GM23338 (cell line): ENCODE measurements at regions not wholly inside any gene's neighbourhood (a gene's known extent, or its start where the extent isn't known, plus 50 kb on each side); places are given as distances from the start of the nearest gene placed in this dataset.
A peak's percentile ranks its signal among the peaks of the same experiment; 100 is the strongest.

Experiments used
- ATAC-seq: fragments of 200-7000 bp; cut with Tn5 transposase; 3 replicates; pipeline ENCODE4 v1.9.1; 2020
- DNase-seq: peaks from one replicate; pipeline ENCODE4 v3.0.0-alpha.2; 2015; ENCODE audit warnings: low spot score
- H2AFZ ChIP-seq: fragments of 200-600 bp; sonication (generic); 2 replicates; pipeline ENCODE4 v1.8.0; 2016; ENCODE audit warnings: antibody characterized with exemption, mild to moderate bottlenecking, moderate library complexity
- H3F3A ChIP-seq: fragments of 200-600 bp; sonication (generic); replicated peaks from 2 replicates; pipeline ENCODE4 v1.8.0; 2017; ENCODE audit warnings: antibody characterized with exemption, mixed run types, low read depth
- H3K27ac ChIP-seq: fragments of 200-600 bp; sonication (generic); 2 replicates; pipeline ENCODE4 v1.6.1; 2016; ENCODE audit warnings: low read depth
- H3K27me3 ChIP-seq: fragments of 200-600 bp; sonication (generic); 2 replicates; pipeline ENCODE4 v1.8.0; 2016; ENCODE audit warnings: mild to moderate bottlenecking, mixed run types, moderate library complexity; ENCODE audit not compliant: insufficient read depth
- H3K36me3 ChIP-seq: fragments of 200-600 bp; sonication (generic); 2 replicates; pipeline ENCODE4 v1.8.0; 2016; ENCODE audit warnings: mild to moderate bottlenecking; ENCODE audit not compliant: insufficient read depth
- H3K4me1 ChIP-seq: fragments of 200-600 bp; sonication (generic); 2 replicates; pipeline ENCODE4 v1.8.0; 2016; ENCODE audit warnings: mild to moderate bottlenecking, moderate library complexity; ENCODE audit not compliant: insufficient read depth
- H3K4me2 ChIP-seq: fragments of 200-600 bp; sonication (generic); 2 replicates; pipeline ENCODE4 v1.7.1; 2017; ENCODE audit warnings: mixed run types
- H3K4me3 ChIP-seq: fragments of 200-600 bp; sonication (generic); 2 replicates; pipeline ENCODE4 v1.6.1; 2016; ENCODE audit warnings: mixed run types
- H3K79me2 ChIP-seq: fragments of 200-600 bp; sonication (generic); replicated peaks from 2 replicates; pipeline ENCODE4 v1.8.0; 2017; ENCODE audit warnings: mild to moderate bottlenecking; ENCODE audit not compliant: insufficient read depth
- H3K9me2 ChIP-seq: fragments of 200-600 bp; sonication (generic); 2 replicates; pipeline ENCODE4 v1.8.0; 2017; ENCODE audit not compliant: insufficient read depth
- H4K20me1 ChIP-seq: fragments of 200-600 bp; sonication (generic); replicated peaks from 2 replicates; pipeline ENCODE4 v1.8.0; 2017; ENCODE audit warnings: mild to moderate bottlenecking; ENCODE audit not compliant: insufficient read depth
- H3K27ac Mint-ChIP-seq: 2 replicates; pipeline ENCODE4 v1.8.0; 2020; ENCODE audit warnings: inconsistent platforms, mild to moderate bottlenecking, moderate library complexity, mixed read lengths
- H3K27me3 Mint-ChIP-seq: 3 replicates; pipeline ENCODE4 v1.8.0; 2022; ENCODE audit warnings: low read depth, mild to moderate bottlenecking, moderate library complexity, mixed read lengths, inconsistent platforms; ENCODE audit not compliant: insufficient read depth, poor library complexity
- H3K36me3 Mint-ChIP-seq: 3 replicates; pipeline ENCODE4 v1.8.0; 2021; ENCODE audit warnings: low read depth, mild to moderate bottlenecking, inconsistent platforms, moderate library complexity, mixed read lengths
- H3K4me1 Mint-ChIP-seq: 3 replicates; pipeline ENCODE4 v1.8.0; 2020; ENCODE audit warnings: mild to moderate bottlenecking, inconsistent platforms, mixed read lengths
- H3K4me3 Mint-ChIP-seq: 3 replicates; pipeline ENCODE4 v1.8.0; 2021; ENCODE audit warnings: moderate library complexity, mild to moderate bottlenecking, inconsistent platforms, mixed read lengths
- H3K9me3 Mint-ChIP-seq: 3 replicates; pipeline ENCODE4 v1.8.0; 2020; ENCODE audit warnings: moderate library complexity, mild to moderate bottlenecking, inconsistent platforms, mixed read lengths
- CREB1 ChIP-seq: fragments of 250-450 bp; sonication (Bioruptor Pico); IDR thresholded peaks from 2 replicates; pipeline ENCODE4 v1.5.0; 2020; ENCODE audit warnings: low read depth, mild to moderate bottlenecking, moderate library complexity
- EZH2 ChIP-seq: fragments of 200-600 bp; sonication (generic); IDR thresholded peaks from one replicate; pipeline ENCODE4 v1.8.0; 2017; ENCODE audit warnings: antibody characterized with exemption, mild to moderate bottlenecking, low read depth; ENCODE audit not compliant: unreplicated experiment
- EZH2phosphoT487 ChIP-seq: fragments of 200-600 bp; sonication (generic); IDR thresholded peaks from one replicate; pipeline ENCODE4 v1.8.1; 2018; ENCODE audit warnings: antibody characterized with exemption; ENCODE audit not compliant: unreplicated experiment
- JUNB ChIP-seq: IDR thresholded peaks from one replicate; pipeline ENCODE4 v1.6.1; 2016; ENCODE audit warnings: antibody characterized with exemption; ENCODE audit not compliant: unreplicated experiment
- NANOG ChIP-seq: IDR thresholded peaks from 2 replicates; pipeline ENCODE4 v1.6.1; 2016; ENCODE audit warnings: antibody characterized with exemption, borderline replicate concordance
- POLR2AphosphoS5 ChIP-seq: IDR thresholded peaks from 2 replicates; pipeline ENCODE4 v1.6.1; 2016; ENCODE audit warnings: antibody characterized with exemption, low read depth
- STAT1 ChIP-seq: IDR thresholded peaks from one replicate; pipeline ENCODE4 v1.6.1; 2016; ENCODE audit warnings: antibody characterized with exemption; ENCODE audit not compliant: unreplicated experiment
- ZNF114 ChIP-seq: fragments of 250-450 bp; sonication (Bioruptor Pico); IDR thresholded peaks from 2 replicates; pipeline ENCODE4 v1.5.0; 2020; ENCODE audit warnings: mild to moderate bottlenecking, moderate library complexity
- ZNF331 ChIP-seq: fragments of 250-450 bp; sonication (Bioruptor Pico); IDR thresholded peaks from 2 replicates; pipeline ENCODE4 v1.5.0; 2020; ENCODE audit warnings: low read depth, mild to moderate bottlenecking, moderate library complexity
- TF ChIP-seq, protein P1 (sequence below), 2 experiments: fragments of 200-600 bp in 1 of 2; sonication (generic) in 1 of 2; conservative IDR thresholded peaks; 2 replicates each; pipeline versions ENCODE4 v1.5.1 to v1.6.1; 2016 to 2017; ENCODE audit warnings: antibody characterized with exemption in 2 of 2, low read depth in 2 of 2, mild to moderate bottlenecking in 2 of 2, moderate library complexity in 1 of 2
- TF ChIP-seq, protein P2 (sequence below): IDR thresholded peaks from one replicate; pipeline ENCODE4 v1.6.1; 2018; ENCODE audit warnings: antibody characterized with exemption; ENCODE audit not compliant: unreplicated experiment

DNA sequence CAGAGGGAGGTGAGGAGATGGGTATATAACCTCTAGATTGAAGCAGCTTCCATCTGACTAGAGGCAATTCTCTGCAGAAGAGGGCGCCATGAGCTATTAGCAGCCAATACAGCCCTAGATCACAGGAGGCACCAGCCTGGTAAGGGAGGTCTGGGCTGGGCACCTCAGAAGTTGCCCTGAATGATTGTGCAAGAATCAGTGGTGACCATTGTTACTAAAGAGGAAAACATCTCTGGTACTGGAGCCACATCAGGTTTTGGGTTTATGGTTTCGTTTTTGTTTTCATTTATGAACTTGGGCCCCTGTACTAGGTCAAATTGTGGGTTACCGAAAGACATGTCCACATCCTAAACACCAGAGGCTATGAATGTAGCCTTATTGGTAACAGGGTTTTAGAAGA, 342.0 kb downstream of the MLLT3 start:
- no peak overlapping the region for H2AFZ ChIP-seq
- Mint-ChIP-seq H3K27me3 (peaks cover 3% of the 10 kb centered on the region), H3K4me1 (peaks cover 20% of the 10 kb centered on the region), H3K9me3 (peaks cover 34% of the 10 kb centered on the region), H3K27ac (no peak overlapping the region), H3K4me3 (no peak overlapping the region), H3K36me3 (peaks cover 29% of the 10 kb centered on the region)
- no peaks in the 10 kb centered on the region for H3K9me2 ChIP-seq
- DNase-seq: peak; percentile 24
- H3K36me3 ChIP-seq: peaks cover 16% of the 10 kb centered on the region
- H3K4me1 ChIP-seq: peaks cover 8% of the 10 kb centered on the region
- H3K27me3 ChIP-seq: no peaks in the 10 kb centered on the region
- H3K4me3 ChIP-seq: no peak overlapping the region
- H3K4me2 ChIP-seq: no peak overlapping the region
- TF ChIP-seq ZNF114 (CRISPR knock-in tag): no peak
- TF ChIP-seq, protein P1, sequence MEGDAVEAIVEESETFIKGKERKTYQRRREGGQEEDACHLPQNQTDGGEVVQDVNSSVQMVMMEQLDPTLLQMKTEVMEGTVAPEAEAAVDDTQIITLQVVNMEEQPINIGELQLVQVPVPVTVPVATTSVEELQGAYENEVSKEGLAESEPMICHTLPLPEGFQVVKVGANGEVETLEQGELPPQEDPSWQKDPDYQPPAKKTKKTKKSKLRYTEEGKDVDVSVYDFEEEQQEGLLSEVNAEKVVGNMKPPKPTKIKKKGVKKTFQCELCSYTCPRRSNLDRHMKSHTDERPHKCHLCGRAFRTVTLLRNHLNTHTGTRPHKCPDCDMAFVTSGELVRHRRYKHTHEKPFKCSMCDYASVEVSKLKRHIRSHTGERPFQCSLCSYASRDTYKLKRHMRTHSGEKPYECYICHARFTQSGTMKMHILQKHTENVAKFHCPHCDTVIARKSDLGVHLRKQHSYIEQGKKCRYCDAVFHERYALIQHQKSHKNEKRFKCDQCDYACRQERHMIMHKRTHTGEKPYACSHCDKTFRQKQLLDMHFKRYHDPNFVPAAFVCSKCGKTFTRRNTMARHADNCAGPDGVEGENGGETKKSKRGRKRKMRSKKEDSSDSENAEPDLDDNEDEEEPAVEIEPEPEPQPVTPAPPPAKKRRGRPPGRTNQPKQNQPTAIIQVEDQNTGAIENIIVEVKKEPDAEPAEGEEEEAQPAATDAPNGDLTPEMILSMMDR (conservative IDR thresholded peaks at IDR 0.05; ENCODE audit: low read depth in 2 of 2): peak; percentile 26 to 76; a peak in 3 of 4 replicates
- no peaks in the 10 kb centered on the region for H3F3A ChIP-seq
- no peaks in the 10 kb centered on the region for H3K79me2 ChIP-seq
- no peak overlapping the region for H3K27ac ChIP-seq
- peak; percentile 67 for ATAC-seq
- H4K20me1 ChIP-seq: no peaks in the 10 kb centered on the region

DNA sequence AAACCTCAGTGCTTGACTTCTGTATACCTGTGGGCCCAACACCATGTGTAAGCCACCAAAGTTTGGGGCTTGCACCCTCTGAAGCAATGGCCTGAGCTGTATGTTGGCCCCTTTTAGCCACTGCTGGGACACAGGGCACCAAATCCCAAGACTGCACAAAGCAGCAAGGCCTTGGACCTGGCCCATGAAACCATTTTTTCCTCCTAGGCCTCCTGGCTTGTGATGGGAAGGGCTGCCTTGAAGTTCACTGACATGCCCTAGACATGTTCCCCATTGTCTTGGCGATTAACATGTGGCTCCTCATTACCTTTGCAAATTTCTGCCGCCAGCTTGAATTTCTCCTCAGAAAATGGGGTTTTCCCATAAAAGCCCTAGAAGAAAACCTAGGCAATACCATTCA, 345.5 kb downstream of the MLLT3 start:
- Mint-ChIP-seq H3K27ac (no peak overlapping the region), H3K4me3 (no peak overlapping the region), H3K27me3 (no peaks in the 10 kb centered on the region), H3K4me1 (no peaks in the 10 kb centered on the region), H3K9me3 (peaks cover 52% of the 10 kb centered on the region), H3K36me3 (peaks cover 40% of the 10 kb centered on the region)
- no peak for DNase-seq
- Histone ChIP-seq H3K4me2 (no peak overlapping the region), H3K27ac (no peak overlapping the region), H3K4me1 (no peaks in the 10 kb centered on the region), H3F3A (no peaks in the 10 kb centered on the region), H3K4me3 (no peak overlapping the region), H4K20me1 (no peaks in the 10 kb centered on the region), H3K27me3 (no peaks in the 10 kb centered on the region), H2AFZ (no peak overlapping the region), H3K79me2 (no peaks in the 10 kb centered on the region), H3K36me3 (peaks cover 16% of the 10 kb centered on the region), H3K9me2 (peaks cover 9% of the 10 kb centered on the region; the same call in 1 of the 2 replicates)
- no peak for ATAC-seq
- TF ChIP-seq, protein P1 (conservative IDR thresholded peaks at IDR 0.05; ENCODE audit: low read depth in 2 of 2): no peak
- TF ChIP-seq JUNB: no peak
- TF ChIP-seq STAT1: no peak
- no peak for TF ChIP-seq CREB1 (CRISPR knock-in tag)
- no peak for TF ChIP-seq EZH2phosphoT487
- TF ChIP-seq ZNF331: no peak
- no peak for TF ChIP-seq ZNF114 (CRISPR knock-in tag)
- no peak for TF ChIP-seq NANOG
- no peak for TF ChIP-seq POLR2AphosphoS5
- TF ChIP-seq, protein P2, sequence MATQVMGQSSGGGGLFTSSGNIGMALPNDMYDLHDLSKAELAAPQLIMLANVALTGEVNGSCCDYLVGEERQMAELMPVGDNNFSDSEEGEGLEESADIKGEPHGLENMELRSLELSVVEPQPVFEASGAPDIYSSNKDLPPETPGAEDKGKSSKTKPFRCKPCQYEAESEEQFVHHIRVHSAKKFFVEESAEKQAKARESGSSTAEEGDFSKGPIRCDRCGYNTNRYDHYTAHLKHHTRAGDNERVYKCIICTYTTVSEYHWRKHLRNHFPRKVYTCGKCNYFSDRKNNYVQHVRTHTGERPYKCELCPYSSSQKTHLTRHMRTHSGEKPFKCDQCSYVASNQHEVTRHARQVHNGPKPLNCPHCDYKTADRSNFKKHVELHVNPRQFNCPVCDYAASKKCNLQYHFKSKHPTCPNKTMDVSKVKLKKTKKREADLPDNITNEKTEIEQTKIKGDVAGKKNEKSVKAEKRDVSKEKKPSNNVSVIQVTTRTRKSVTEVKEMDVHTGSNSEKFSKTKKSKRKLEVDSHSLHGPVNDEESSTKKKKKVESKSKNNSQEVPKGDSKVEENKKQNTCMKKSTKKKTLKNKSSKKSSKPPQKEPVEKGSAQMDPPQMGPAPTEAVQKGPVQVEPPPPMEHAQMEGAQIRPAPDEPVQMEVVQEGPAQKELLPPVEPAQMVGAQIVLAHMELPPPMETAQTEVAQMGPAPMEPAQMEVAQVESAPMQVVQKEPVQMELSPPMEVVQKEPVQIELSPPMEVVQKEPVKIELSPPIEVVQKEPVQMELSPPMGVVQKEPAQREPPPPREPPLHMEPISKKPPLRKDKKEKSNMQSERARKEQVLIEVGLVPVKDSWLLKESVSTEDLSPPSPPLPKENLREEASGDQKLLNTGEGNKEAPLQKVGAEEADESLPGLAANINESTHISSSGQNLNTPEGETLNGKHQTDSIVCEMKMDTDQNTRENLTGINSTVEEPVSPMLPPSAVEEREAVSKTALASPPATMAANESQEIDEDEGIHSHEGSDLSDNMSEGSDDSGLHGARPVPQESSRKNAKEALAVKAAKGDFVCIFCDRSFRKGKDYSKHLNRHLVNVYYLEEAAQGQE: no peak
- TF ChIP-seq EZH2: no peak
